ENCODE measurements at regions not wholly inside any gene's neighbourhood (a gene's known extent, or its start where the extent isn't known, plus 50 kb on each side); places are given as distances from the start of the nearest gene placed in this dataset.

DNA sequence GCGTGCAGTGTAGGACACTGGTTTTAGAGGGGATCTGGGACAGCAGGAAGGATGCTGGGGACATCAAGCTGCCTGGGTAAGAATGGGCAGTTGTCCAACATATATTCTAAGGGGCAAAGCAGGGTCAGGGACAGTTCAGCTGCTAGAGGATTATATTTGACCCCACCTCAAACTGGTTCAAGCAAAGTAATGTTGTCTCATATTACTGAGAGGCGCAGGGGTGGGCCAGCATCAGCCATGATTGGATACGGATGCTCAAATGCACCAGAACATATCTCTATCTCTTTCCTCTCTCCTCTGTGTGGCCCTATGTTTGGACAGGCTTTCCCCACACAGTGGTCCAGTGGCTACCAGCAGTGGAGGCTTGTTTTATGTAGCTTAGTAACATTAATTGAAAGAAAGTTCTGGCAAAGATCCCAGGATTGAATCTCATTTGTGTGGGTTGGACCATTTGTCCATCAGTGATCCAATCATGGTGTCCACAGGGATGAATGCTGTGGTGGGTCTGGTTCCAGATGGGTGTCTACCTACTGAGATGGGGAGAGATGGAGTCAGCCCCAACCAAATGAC, 49.8 kb upstream of the RGMA start:
- TF ChIP-seq, protein P1, sequence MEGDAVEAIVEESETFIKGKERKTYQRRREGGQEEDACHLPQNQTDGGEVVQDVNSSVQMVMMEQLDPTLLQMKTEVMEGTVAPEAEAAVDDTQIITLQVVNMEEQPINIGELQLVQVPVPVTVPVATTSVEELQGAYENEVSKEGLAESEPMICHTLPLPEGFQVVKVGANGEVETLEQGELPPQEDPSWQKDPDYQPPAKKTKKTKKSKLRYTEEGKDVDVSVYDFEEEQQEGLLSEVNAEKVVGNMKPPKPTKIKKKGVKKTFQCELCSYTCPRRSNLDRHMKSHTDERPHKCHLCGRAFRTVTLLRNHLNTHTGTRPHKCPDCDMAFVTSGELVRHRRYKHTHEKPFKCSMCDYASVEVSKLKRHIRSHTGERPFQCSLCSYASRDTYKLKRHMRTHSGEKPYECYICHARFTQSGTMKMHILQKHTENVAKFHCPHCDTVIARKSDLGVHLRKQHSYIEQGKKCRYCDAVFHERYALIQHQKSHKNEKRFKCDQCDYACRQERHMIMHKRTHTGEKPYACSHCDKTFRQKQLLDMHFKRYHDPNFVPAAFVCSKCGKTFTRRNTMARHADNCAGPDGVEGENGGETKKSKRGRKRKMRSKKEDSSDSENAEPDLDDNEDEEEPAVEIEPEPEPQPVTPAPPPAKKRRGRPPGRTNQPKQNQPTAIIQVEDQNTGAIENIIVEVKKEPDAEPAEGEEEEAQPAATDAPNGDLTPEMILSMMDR (IDR thresholded peaks at IDR 0.05; ENCODE audit: low read depth, low read length, missing control alignments), result no peak
- no peak overlapping the region for H3K4me3 ChIP-seq (replicated peaks; ENCODE audit: low read depth, low read length)
- DNase-seq (ENCODE audit: extremely low read depth, low read depth), result no peak
